HPDE6-E6E7 (cell line): ENCODE measurements at regions not wholly inside any gene's neighbourhood (a gene's known extent, or its start where the extent isn't known, plus 50 kb on each side); places are given as distances from the start of the nearest gene placed in this dataset.
"Not testable (repeated sequence)": the region's sequence is repeated elsewhere in the genome, so short reads cannot be mapped to it uniquely, and the experiment has no call there.

Experiments used
- DNase-seq: peaks from one replicate; pipeline ENCODE4 v3.0.0; 2011; ENCODE audit warnings: missing footprints; ENCODE audit errors: extremely low spot score

- DNase-seq, result no peak
Observed at GRCh38 chr22:49415151-49415951, 412.3 kb downstream of the BRD1 start.

GRCh38 chr22:49413551-49413950 lies 414.1 kb downstream of the BRD1 start:
- no peak for DNase-seq

- no peak for DNase-seq
Observed at GRCh38 chr22:49413146-49413545, 414.5 kb downstream of the BRD1 start.

GRCh38 chr22:49412236-49412635 lies 415.4 kb downstream of the BRD1 start:
- no peak for DNase-seq

GRCh38 chr22:49411236-49411635 lies 416.4 kb downstream of the BRD1 start:
- DNase-seq, result no peak

GRCh38 chr22:49408102-49408836 lies 419.4 kb downstream of the BRD1 start:
- DNase-seq, result no peak

GRCh38 chr22:49406879-49407587 lies 420.6 kb downstream of the BRD1 start:
- no peak for DNase-seq

GRCh38 chr22:49406047-49406650 lies 421.5 kb downstream of the BRD1 start:
- DNase-seq, result no peak

- DNase-seq, result no peak
Observed at GRCh38 chr22:49405590-49405989, 422.1 kb downstream of the BRD1 start.

GRCh38 chr22:49404576-49405241 lies 423.0 kb downstream of the BRD1 start:
- no peak for DNase-seq

- DNase-seq, result no peak
Observed at GRCh38 chr22:49404020-49404419, 423.7 kb downstream of the BRD1 start.

- no peak for DNase-seq
Observed at GRCh38 chr22:49403102-49403501, 424.6 kb downstream of the BRD1 start.

GRCh38 chr22:49402169-49402568 lies 425.5 kb downstream of the BRD1 start:
- DNase-seq, result no peak

- no peak for DNase-seq
Observed at GRCh38 chr22:49400941-49401598, 426.6 kb downstream of the BRD1 start.

- DNase-seq, result no peak
Observed at GRCh38 chr22:49400136-49400940, 427.3 kb downstream of the BRD1 start.

GRCh38 chr22:49398646-49399045 lies 429.0 kb downstream of the BRD1 start:
- no peak for DNase-seq

- DNase-seq, result no peak
Observed at GRCh38 chr22:49398115-49398514, 429.6 kb downstream of the BRD1 start.

- DNase-seq, result no peak
Observed at GRCh38 chr22:49396817-49397216, 430.9 kb downstream of the BRD1 start.

GRCh38 chr22:49395617-49396016 lies 432.1 kb downstream of the BRD1 start:
- no peak for DNase-seq

- not testable (repeated sequence) for DNase-seq
Observed at GRCh38 chr22:49395062-49395461, 432.6 kb downstream of the BRD1 start.
